ENCODE measurements at regions not wholly inside any gene's neighbourhood (a gene's known extent, or its start where the extent isn't known, plus 50 kb on each side); places are given as distances from the start of the nearest gene placed in this dataset.
A peak's percentile ranks its signal among the peaks of the same experiment; 100 is the strongest.
"Not testable (repeated sequence)": the region's sequence is repeated elsewhere in the genome, so short reads cannot be mapped to it uniquely, and the experiment has no call there.

DNA sequence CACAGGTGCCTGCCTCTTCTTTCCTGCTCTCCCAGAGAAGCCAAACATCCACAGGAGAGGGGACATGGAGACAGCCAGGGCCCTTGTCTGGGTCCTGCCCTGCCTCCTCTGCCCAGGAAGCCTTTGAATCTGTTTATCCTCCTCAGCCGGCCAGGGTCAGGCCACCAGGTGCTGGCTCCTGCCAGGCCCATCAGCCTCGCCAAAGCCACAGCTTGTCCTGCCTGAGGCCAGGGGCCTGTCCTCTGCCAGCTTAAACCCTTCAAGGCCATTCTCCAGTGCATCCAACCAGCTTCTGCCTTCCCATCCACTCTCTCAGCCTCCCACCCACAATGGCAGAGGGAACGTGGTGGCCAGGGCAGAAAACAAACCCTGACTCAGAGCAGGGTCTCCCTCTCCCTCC is 254.6 kb downstream of the ANKRD60 start:
- DNase-seq (ENCODE audit: low read depth in 1 of 2, low spot score in 1 of 2) (no peak), FAIRE-seq (no peak), ATAC-seq (no peak)
- WGBS (ENCODE audit: missing lambda C conversion rate) = 61% methylated on average over 3 of the region's 3 CpGs
- TF ChIP-seq CEBPB (IDR thresholded peaks at IDR 0.05) = no peak
- no peak for TF ChIP-seq ESRRA (IDR thresholded peaks at IDR 0.05; ENCODE audit: borderline replicate concordance, low read length)
- Histone ChIP-seq H3K27ac (peak overlapping the region in 1 of 2 experiments; percentile 30; a peak in 1 of 6 replicates), H3K4me1 (no peaks in the 10 kb centered on the region), H3K4me2 (no peak overlapping the region), H3K4me3 (no peak overlapping the region), H3K9me3 (no peaks in the 10 kb centered on the region)
- ChIA-PET POLR2A (interaction anchor here (0.6 kb wide), 1 partner anchor 418 kb away, joined by 3 read pairs; no protein-coding TSS in a partner anchor), CTCF (interaction anchor here (1.6 kb wide), 1 partner anchor 18 kb away, joined by 3 read pairs; no protein-coding TSS in a partner anchor)

DNA sequence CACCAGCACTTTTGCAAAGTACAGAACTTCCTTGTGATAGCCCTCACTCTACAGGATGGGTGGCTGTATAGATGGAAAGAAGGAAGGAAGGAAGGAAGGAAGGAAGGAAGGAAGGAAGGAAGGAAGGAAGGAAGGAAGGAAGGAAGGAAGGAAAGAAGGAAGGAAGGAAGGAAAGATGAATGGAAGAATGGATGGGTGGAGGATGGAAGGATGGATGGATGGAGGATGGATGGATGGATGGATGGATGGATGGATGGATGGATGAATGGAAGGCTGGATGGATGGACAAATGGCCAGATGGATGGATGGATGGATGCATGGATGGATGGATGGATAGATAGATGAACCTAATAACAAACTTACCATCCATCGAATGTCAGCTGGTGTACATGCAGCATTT is 256.9 kb downstream of the ANKRD60 start:
- CTCF ChIA-PET = interaction anchor here (1.0 kb wide), 1 partner anchor 18 kb away, joined by 3 read pairs; no protein-coding TSS in a partner anchor
- H3K4me3 ChIP-seq; POLR2A ChIA-PET; H3K4me1 ChIP-seq; DNase-seq (ENCODE audit: low read depth in 1 of 2, low spot score in 1 of 2); FAIRE-seq; ATAC-seq; H3K9me3 ChIP-seq; H3K27ac ChIP-seq; H3K4me2 ChIP-seq: not testable (repeated sequence)
- WGBS (ENCODE audit: missing lambda C conversion rate) = 71% methylated on average over 1 of the region's 1 CpG

DNA sequence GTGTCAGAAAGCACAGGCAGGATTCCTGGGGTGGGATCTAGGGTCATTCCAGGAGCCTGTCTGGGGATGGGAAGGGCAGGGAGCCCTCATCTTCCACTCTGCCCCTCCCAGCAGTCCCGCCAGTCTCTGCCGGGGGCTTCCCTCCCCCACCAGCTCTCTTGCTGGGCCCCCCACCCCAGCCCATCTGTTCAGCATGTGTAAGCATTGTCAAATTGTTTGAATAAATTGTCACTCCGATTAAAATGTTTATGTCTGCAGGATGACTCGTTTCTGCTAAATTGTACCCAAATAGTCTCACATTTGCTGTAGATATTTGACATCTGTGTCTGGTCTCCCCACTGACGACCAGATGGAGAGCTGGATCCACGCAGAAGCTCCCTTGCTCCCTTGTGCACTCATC is 257.6 kb downstream of the ANKRD60 start:
- 30% methylated on average over 6 of the region's 6 CpGs for WGBS (ENCODE audit: missing lambda C conversion rate)
- peak overlapping the region in 1 of 2 experiments; percentile 52; a peak in 1 of 6 replicates for H3K27ac ChIP-seq
- ATAC-seq (no peak), FAIRE-seq (no peak), DNase-seq (ENCODE audit: low read depth in 1 of 2, low spot score in 1 of 2) (no peak)
- TF ChIP-seq MAZ (IDR thresholded peaks at IDR 0.05; ENCODE audit: borderline replicate concordance, low read depth, low read length) (no peak), RCOR1 (IDR thresholded peaks at IDR 0.05; ENCODE audit: low read depth, low read length) (no peak), KDM5A (IDR thresholded peaks at IDR 0.05) (no peak), CBX2 (IDR thresholded peaks at IDR 0.05; ENCODE audit: borderline replicate concordance, low read depth) (no peak), ESRRA (IDR thresholded peaks at IDR 0.05; ENCODE audit: borderline replicate concordance, low read length) (no peak), PHF8 (IDR thresholded peaks at IDR 0.05; ENCODE audit: borderline replicate concordance, low read depth) (no peak), NR3C1 (IDR thresholded peaks at IDR 0.05) (no peak), HOXB13 (CRISPR knock-in tag; IDR thresholded peaks at IDR 0.05; ENCODE audit: low read depth) (no peak)
- TF ChIP-seq, protein P1, sequence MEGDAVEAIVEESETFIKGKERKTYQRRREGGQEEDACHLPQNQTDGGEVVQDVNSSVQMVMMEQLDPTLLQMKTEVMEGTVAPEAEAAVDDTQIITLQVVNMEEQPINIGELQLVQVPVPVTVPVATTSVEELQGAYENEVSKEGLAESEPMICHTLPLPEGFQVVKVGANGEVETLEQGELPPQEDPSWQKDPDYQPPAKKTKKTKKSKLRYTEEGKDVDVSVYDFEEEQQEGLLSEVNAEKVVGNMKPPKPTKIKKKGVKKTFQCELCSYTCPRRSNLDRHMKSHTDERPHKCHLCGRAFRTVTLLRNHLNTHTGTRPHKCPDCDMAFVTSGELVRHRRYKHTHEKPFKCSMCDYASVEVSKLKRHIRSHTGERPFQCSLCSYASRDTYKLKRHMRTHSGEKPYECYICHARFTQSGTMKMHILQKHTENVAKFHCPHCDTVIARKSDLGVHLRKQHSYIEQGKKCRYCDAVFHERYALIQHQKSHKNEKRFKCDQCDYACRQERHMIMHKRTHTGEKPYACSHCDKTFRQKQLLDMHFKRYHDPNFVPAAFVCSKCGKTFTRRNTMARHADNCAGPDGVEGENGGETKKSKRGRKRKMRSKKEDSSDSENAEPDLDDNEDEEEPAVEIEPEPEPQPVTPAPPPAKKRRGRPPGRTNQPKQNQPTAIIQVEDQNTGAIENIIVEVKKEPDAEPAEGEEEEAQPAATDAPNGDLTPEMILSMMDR (IDR thresholded peaks at IDR 0.05) = no peak
- ChIA-PET POLR2A (no interaction called here), CTCF (interaction anchor here (0.9 to 1.0 kb wide), 2 partner anchors 10 to 18 kb away, joined by 3 read pairs; no protein-coding TSS in a partner anchor)
- no peak overlapping the region for H3K4me3 ChIP-seq
- no peaks in the 10 kb centered on the region for H3K4me1 ChIP-seq
- no peak overlapping the region for H3K4me2 ChIP-seq
- H3K9me3 ChIP-seq = no peaks in the 10 kb centered on the region

DNA sequence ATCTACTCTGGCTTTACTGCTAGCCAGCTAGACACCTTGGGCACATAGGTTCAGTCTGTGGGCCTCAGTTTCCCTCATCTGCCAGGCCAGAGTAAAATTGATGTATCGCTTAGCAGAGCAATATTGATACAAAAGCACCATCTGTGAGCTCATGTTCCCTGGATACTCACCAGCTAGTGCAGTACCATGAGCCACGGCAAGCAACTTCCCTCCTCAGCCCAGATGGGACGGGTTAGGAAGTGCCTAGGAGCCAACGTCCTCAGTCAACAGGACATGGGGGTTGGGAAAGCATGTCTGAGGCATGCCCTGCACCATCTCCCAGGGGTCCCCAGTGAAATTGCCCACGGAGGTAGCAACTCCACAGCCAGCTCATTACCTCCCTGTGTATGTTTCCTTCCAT is 258.3 kb downstream of the ANKRD60 start:
- ChIA-PET POLR2A (no interaction called here), CTCF (interaction anchor here (0.9 to 1.1 kb wide), 2 partner anchors 11 to 13 kb away, joined by 3 read pairs; no protein-coding TSS in a partner anchor)
- ATAC-seq (no peak), FAIRE-seq (no peak), DNase-seq (ENCODE audit: low read depth in 1 of 2, low spot score in 1 of 2) (no peak)
- H3K4me2 ChIP-seq = no peak overlapping the region
- H3K9me3 ChIP-seq = no peaks in the 10 kb centered on the region
- no peaks in the 10 kb centered on the region for H3K4me1 ChIP-seq
- WGBS (ENCODE audit: missing lambda C conversion rate) = 49% methylated on average over 5 of the region's 5 CpGs
- no peak overlapping the region for H3K4me3 ChIP-seq
- H3K27ac ChIP-seq = no peak overlapping the region
- TF ChIP-seq, protein P2, sequence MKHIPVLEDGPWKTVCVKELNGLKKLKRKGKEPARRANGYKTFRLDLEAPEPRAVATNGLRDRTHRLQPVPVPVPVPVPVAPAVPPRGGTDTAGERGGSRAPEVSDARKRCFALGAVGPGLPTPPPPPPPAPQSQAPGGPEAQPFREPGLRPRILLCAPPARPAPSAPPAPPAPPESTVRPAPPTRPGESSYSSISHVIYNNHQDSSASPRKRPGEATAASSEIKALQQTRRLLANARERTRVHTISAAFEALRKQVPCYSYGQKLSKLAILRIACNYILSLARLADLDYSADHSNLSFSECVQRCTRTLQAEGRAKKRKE (CRISPR knock-in tag; IDR thresholded peaks at IDR 0.05; ENCODE audit: low read depth) = no peak
- no peak for TF ChIP-seq ZSCAN20 (CRISPR knock-in tag; IDR thresholded peaks at IDR 0.05)
- no peak for TF ChIP-seq RARB (CRISPR knock-in tag; IDR thresholded peaks at IDR 0.05)
- TF ChIP-seq, protein P3, sequence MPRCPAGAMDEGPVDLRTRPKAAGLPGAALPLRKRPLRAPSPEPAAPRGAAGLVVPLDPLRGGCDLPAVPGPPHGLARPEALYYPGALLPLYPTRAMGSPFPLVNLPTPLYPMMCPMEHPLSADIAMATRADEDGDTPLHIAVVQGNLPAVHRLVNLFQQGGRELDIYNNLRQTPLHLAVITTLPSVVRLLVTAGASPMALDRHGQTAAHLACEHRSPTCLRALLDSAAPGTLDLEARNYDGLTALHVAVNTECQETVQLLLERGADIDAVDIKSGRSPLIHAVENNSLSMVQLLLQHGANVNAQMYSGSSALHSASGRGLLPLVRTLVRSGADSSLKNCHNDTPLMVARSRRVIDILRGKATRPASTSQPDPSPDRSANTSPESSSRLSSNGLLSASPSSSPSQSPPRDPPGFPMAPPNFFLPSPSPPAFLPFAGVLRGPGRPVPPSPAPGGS (IDR thresholded peaks at IDR 0.05) = no peak
- no peak for TF ChIP-seq ZNF302 (CRISPR knock-in tag; IDR thresholded peaks at IDR 0.05)
- TF ChIP-seq FOSL2 (IDR thresholded peaks at IDR 0.05) = no peak
- TF ChIP-seq FOSL2 (CRISPR knock-in tag; IDR thresholded peaks at IDR 0.05) = no peak
- no peak for TF ChIP-seq HDAC2 (IDR thresholded peaks at IDR 0.05)
- TF ChIP-seq ZFP36 (IDR thresholded peaks at IDR 0.05; ENCODE audit: borderline replicate concordance, partially characterized antibody) = no peak
- TF ChIP-seq HOXB13 (CRISPR knock-in tag; IDR thresholded peaks at IDR 0.05; ENCODE audit: low read depth) = no peak
- TF ChIP-seq, protein P4, sequence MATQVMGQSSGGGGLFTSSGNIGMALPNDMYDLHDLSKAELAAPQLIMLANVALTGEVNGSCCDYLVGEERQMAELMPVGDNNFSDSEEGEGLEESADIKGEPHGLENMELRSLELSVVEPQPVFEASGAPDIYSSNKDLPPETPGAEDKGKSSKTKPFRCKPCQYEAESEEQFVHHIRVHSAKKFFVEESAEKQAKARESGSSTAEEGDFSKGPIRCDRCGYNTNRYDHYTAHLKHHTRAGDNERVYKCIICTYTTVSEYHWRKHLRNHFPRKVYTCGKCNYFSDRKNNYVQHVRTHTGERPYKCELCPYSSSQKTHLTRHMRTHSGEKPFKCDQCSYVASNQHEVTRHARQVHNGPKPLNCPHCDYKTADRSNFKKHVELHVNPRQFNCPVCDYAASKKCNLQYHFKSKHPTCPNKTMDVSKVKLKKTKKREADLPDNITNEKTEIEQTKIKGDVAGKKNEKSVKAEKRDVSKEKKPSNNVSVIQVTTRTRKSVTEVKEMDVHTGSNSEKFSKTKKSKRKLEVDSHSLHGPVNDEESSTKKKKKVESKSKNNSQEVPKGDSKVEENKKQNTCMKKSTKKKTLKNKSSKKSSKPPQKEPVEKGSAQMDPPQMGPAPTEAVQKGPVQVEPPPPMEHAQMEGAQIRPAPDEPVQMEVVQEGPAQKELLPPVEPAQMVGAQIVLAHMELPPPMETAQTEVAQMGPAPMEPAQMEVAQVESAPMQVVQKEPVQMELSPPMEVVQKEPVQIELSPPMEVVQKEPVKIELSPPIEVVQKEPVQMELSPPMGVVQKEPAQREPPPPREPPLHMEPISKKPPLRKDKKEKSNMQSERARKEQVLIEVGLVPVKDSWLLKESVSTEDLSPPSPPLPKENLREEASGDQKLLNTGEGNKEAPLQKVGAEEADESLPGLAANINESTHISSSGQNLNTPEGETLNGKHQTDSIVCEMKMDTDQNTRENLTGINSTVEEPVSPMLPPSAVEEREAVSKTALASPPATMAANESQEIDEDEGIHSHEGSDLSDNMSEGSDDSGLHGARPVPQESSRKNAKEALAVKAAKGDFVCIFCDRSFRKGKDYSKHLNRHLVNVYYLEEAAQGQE (IDR thresholded peaks at IDR 0.05) = no peak
- no peak for TF ChIP-seq SREBF2 (IDR thresholded peaks at IDR 0.05)
- TF ChIP-seq, protein P5, sequence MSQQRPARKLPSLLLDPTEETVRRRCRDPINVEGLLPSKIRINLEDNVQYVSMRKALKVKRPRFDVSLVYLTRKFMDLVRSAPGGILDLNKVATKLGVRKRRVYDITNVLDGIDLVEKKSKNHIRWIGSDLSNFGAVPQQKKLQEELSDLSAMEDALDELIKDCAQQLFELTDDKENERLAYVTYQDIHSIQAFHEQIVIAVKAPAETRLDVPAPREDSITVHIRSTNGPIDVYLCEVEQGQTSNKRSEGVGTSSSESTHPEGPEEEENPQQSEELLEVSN (IDR thresholded peaks at IDR 0.05; ENCODE audit: borderline replicate concordance, low read depth) = no peak
- no peak for TF ChIP-seq RAD21 (conservative IDR thresholded peaks at IDR 0.05 in 1 of 2, IDR thresholded peaks at IDR 0.05 in 1 of 2)

All from A549 (cell line).